ENCODE measurements at regions not wholly inside any gene's neighbourhood (a gene's known extent, or its start where the extent isn't known, plus 50 kb on each side); places are given as distances from the start of the nearest gene placed in this dataset.
"Not testable (repeated sequence)": the region's sequence is repeated elsewhere in the genome, so short reads cannot be mapped to it uniquely, and the experiment has no call there.

DNA sequence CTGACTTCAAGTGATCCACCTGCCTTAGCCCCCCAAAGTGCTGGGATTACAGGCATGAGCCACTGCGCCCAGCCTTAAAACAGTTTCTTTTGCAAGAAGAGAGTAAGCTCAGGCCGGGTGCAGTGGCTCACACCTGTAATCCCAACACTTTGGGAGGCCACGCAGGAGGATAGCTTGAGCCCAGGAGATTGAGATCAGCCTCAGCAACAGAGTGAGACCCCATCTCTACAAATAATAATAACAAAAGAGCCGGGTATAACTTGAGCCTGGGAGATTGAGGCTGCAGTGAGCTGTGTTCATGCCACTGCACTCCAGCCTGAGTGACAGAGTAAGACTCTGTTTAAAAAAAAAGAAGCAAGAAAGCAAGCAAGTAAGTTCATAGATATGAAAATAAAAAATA, 482.9 kb downstream of the FAT4 start:
- TF ChIP-seq CTCF, POLR2A (IDR thresholded peaks at IDR 0.05): not testable (repeated sequence)

Data from Peyer's patch (tissue), 4 donors.